Stimulated activated memory B cell treated with anti-CD40 and anti-IgM and Interleukin-4, amounts not matched to agents 10 μg/mL and 1 μg/mL and 100 μg/mL, for 72 hours (primary cell): ENCODE measurements at regions not wholly inside any gene's neighbourhood (a gene's known extent, or its start where the extent isn't known, plus 50 kb on each side); places are given as distances from the start of the nearest gene placed in this dataset.

Experiments
- ATAC-seq: fragments of 150-1000 bp; cut with Tn5 transposase; 2 replicates; pipeline ENCODE4 v1.10.0; 2021
- H3K27ac Mint-ChIP-seq: one replicate; pipeline ENCODE4 v1.8.0; 2022; ENCODE audit warnings: mild to moderate bottlenecking, mixed read lengths
- H3K27me3 Mint-ChIP-seq: one replicate; pipeline ENCODE4 v1.8.0; 2022; ENCODE audit warnings: mixed read lengths
- H3K36me3 Mint-ChIP-seq: one replicate; pipeline ENCODE4 v1.8.0; 2022; ENCODE audit warnings: mixed read lengths
- H3K4me1 Mint-ChIP-seq: one replicate; pipeline ENCODE4 v1.8.0; 2022; ENCODE audit warnings: mixed read lengths
- H3K4me3 Mint-ChIP-seq: one replicate; pipeline ENCODE4 v1.8.0; 2022; ENCODE audit warnings: mild to moderate bottlenecking, moderate library complexity, mixed read lengths
- H3K9me3 Mint-ChIP-seq: one replicate; pipeline ENCODE4 v1.8.0; 2022; ENCODE audit warnings: mixed read lengths

DNA sequence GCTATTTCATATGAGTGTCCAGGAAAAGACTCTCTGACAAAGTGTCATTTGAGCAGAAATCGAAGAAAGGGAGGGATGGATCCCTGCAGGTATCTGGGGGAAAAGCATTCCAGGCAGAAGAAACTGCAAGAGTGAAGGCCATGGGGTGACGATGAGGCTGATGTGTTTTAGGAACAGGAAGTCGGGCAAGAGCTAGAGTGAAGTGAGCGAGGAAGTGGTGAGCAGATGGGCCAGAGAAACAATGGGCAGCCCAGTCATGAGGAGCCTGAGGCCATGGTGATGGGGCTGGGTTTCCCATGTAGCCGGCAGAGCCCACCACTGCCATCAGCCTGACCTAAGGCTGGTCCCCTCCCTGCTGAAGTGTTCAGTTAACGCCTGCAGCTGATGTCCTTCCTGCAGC, 150.2 kb downstream of the TNFSF13B start:
- Mint-ChIP-seq H3K4me1 (no peaks in the 10 kb centered on the region), H3K4me3 (no peak overlapping the region), H3K36me3 (no peaks in the 10 kb centered on the region), H3K9me3 (peaks cover 3% of the 10 kb centered on the region), H3K27me3 (no peaks in the 10 kb centered on the region), H3K27ac (no peak overlapping the region)
- ATAC-seq: no peak

DNA sequence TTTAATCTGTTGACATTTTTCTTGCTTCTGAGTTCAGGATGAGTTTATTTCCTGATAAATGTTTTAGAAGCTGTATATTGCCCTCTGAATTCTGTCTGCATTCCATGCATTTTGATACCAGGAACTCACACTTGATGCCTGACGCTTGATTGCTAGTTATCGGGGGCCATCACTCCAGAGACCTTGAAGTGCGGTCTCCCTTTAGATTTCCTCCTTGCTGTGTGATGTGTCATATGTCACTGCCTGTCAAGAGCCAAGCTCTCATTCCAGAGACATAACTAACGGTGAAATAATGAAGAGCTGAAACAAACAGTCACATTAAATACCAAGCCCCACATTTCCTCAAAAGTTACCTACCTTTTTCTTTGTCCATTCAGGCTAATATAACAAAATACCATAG, 155.5 kb downstream of the TNFSF13B start:
- Mint-ChIP-seq H3K4me1 (no peaks in the 10 kb centered on the region), H3K27ac (no peak overlapping the region), H3K36me3 (no peaks in the 10 kb centered on the region), H3K27me3 (no peaks in the 10 kb centered on the region), H3K9me3 (no peaks in the 10 kb centered on the region), H3K4me3 (no peak overlapping the region)
- no peak for ATAC-seq

DNA sequence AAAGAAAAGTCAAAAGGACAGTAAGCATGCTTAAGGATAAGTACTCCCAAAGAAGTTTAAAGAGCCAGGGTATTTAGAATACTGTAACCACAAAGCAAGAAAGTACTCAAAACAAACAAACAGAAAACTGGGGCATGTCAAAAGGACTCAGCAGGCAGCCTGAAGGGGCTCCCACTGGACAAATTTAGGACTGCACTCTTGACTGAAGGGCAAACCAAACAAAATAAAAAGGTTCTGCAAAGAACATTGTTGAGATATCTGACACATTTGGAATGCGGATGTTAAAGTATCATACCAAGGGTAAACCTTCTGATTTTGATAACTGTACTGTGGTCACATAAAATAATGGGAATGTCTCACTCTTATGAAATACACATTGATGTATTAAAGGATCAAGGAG, 157.4 kb downstream of the TNFSF13B start:
- no peaks in the 10 kb centered on the region for H3K36me3 Mint-ChIP-seq
- no peaks in the 10 kb centered on the region for H3K9me3 Mint-ChIP-seq
- ATAC-seq: no peak
- no peaks in the 10 kb centered on the region for H3K4me1 Mint-ChIP-seq
- no peaks in the 10 kb centered on the region for H3K27me3 Mint-ChIP-seq
- H3K27ac Mint-ChIP-seq: no peak overlapping the region
- no peak overlapping the region for H3K4me3 Mint-ChIP-seq

DNA sequence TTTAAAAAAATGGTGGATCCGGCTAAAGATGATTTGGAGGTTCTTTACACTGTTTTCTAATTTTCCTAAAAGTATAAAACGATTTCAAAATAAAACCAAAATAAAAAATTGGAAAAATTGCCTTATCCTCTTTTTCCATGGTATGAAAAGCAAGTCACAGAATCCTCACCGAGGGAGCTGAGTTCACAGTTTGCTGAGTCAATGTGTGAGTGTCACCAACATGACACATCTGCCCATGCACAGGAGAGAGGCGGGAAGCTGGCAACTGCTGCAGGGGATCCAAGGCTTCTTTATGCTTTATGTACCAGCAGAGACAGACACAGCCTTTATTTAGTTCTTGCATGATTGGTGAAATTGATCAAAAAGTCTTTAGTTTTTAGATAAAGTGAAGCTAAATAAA, 157.8 kb downstream of the TNFSF13B start:
- H3K4me1 Mint-ChIP-seq: no peaks in the 10 kb centered on the region
- H3K27ac Mint-ChIP-seq: no peak overlapping the region
- H3K27me3 Mint-ChIP-seq: no peaks in the 10 kb centered on the region
- H3K4me3 Mint-ChIP-seq: no peak overlapping the region
- ATAC-seq: no peak
- H3K9me3 Mint-ChIP-seq: no peaks in the 10 kb centered on the region
- H3K36me3 Mint-ChIP-seq: no peaks in the 10 kb centered on the region

DNA sequence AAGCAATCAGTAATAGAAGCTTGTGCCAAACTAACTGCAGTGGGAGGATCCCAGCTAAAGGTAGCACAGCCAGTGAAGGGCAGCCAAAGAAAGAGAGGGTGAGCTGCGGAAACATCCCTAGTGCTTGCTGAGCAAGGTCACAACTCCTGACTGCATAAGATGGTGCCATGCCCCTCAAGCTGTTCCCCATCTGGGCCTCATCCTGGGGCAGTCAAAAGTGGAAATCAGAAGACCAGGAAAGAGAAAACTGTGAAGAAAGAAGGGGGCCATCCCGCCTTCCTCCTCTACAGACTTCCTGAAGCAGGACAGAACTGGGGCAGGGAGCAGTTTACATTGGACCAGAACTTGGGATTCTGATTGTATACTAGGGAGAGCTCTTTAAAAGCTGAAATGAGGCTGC, 159.2 kb downstream of the TNFSF13B start:
- Mint-ChIP-seq H3K4me3 (no peak overlapping the region), H3K9me3 (no peaks in the 10 kb centered on the region), H3K36me3 (no peaks in the 10 kb centered on the region), H3K27me3 (no peaks in the 10 kb centered on the region), H3K4me1 (no peaks in the 10 kb centered on the region), H3K27ac (no peak overlapping the region)
- no peak for ATAC-seq

DNA sequence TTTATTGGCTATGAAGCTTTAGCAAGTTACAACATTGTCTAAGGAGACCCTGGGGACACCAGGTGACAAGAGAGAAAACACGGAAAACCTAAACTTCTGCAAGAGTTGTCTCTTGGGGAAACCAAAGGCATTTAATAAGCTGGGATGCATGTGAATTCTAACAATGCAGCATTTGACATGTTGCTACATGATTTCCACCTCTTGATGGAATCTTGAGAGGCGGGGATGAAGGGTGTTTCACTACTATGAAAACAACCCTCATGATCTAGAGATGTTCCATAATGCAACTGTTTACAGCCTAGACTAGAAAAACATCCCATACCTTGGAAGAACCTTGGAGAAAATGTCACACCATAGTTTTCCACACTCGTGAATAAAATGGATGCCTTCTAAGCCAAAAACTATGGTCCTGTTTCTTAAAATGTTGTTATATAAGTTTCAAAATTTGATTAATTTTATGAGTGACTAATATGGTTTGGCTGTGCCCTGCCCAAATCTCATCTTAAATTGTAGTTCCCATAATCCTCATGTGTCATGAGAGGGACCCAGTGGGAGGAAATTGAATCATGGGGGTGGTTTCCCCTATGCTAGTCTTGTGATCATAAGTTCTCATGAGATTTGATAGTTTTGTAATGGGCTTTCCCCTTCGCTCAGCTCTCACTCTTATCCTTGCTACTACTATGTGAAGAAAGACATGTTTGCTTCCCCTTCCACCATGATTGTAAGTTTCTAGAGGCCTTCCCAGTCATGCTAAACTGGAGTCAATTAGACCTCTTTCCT, 164.6 kb downstream of the TNFSF13B start:
- H3K27ac Mint-ChIP-seq: no peak overlapping the region
- H3K36me3 Mint-ChIP-seq: no peaks in the 10 kb centered on the region
- no peaks in the 10 kb centered on the region for H3K27me3 Mint-ChIP-seq
- no peak for ATAC-seq
- H3K4me3 Mint-ChIP-seq: no peak overlapping the region
- no peaks in the 10 kb centered on the region for H3K9me3 Mint-ChIP-seq
- no peaks in the 10 kb centered on the region for H3K4me1 Mint-ChIP-seq

DNA sequence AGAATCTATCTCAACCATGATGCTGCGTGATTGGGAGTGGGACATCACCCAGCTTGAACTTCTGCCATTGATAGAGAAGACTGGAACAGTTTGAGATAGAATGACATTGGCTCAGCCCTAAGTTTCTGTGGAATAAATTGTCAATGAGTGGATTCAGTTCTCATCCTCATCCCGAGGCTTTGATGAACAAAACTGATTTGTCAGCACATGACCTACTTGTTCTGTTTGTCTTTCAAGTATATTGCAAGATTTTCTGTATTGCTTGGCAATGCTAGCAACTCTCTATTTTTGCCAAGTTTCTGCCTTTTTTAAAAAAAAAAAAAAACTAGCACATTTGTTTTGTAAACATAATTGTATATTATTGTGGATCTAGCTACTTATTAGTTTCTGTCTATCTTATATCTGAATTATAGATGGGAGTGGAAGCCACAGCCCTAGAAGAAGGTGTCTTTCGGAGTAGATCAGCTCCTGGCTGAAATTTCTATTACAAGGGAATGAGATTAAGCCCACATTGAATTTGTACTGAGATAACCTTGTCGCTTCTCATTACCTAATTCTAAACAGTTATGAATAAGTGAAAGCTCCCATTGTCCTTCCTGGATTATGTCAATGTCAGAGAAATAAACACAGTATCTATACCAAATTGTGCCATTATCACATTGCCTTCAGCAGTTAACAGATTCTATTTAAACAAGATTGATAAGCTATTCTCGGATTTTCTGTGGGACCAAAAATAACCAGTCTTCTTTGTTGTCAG, 166.1 kb downstream of the TNFSF13B start:
- H3K9me3 Mint-ChIP-seq: no peaks in the 10 kb centered on the region
- H3K27ac Mint-ChIP-seq: no peak overlapping the region

DNA sequence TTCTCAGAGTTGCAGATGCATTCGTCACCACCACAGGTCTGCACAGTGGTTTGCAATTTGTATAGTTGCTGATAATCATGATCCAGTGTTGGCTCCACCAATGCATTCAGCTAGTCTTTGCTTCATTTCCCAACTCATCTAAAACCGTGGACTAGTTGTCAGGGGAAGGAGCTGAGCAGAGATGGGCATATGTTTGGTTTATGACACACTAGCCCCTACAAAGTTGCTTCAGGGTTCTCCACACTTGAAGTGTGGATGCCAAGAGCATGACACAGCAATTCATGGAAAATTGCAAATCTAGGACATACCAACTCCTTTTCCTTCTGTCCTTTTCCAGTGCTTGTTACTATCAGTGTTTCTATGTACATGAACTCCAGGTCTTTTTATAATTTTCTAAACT, 168.0 kb downstream of the TNFSF13B start:
- no peaks in the 10 kb centered on the region for H3K9me3 Mint-ChIP-seq
- H3K4me3 Mint-ChIP-seq: no peak overlapping the region
- H3K4me1 Mint-ChIP-seq: no peaks in the 10 kb centered on the region
- no peaks in the 10 kb centered on the region for H3K36me3 Mint-ChIP-seq
- no peak overlapping the region for H3K27ac Mint-ChIP-seq
- ATAC-seq: no peak
- no peaks in the 10 kb centered on the region for H3K27me3 Mint-ChIP-seq

More for the DNA sequence above, 166.1 kb downstream of the TNFSF13B start:
- H3K36me3 Mint-ChIP-seq: no peaks in the 10 kb centered on the region
- H3K4me1 Mint-ChIP-seq: no peaks in the 10 kb centered on the region
- ATAC-seq: no peak
- no peak overlapping the region for H3K4me3 Mint-ChIP-seq
- H3K27me3 Mint-ChIP-seq: no peaks in the 10 kb centered on the region

DNA sequence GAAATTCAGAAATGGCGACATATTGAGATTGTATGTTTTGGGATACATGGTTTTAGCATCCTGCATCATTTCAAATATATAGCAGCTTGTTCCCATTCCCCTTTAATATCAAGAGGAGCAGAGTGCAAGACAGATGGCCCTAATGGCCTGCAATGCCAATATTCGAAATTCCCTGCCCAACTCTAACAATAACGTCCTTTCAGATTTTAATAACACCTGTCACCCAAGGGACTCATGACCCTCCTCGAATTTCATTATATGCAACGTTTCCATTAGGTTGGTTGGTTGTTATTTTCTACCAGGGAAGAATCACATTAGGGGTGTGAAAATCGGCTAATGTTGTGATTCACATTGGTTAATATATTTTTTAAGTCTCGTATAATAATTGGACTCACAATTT, 170.0 kb downstream of the TNFSF13B start:
- H3K9me3 Mint-ChIP-seq: no peaks in the 10 kb centered on the region
- H3K27ac Mint-ChIP-seq: no peak overlapping the region
- no peak overlapping the region for H3K4me3 Mint-ChIP-seq
- H3K27me3 Mint-ChIP-seq: no peaks in the 10 kb centered on the region
- H3K36me3 Mint-ChIP-seq: no peaks in the 10 kb centered on the region
- H3K4me1 Mint-ChIP-seq: no peaks in the 10 kb centered on the region
- no peak for ATAC-seq

DNA sequence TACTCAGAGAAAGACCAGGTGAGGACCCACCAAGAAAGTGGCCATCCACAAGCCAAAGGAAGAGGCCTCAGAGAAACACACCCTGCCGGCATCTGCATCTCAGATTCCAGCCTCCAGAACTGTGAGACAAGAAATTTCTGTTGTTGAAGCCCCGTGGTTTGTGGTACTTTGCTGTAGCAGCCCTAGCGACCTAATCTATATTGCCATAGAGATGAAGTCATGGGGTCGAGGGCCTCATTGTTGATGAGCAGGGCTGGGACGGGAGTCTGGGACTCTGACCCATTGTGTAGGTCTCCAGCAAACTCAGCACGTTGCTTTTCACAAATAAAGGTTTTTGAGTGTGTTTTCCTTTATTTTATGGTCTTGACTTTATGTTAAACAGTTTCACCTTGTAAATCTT, 174.9 kb downstream of the TNFSF13B start:
- H3K4me1 Mint-ChIP-seq: no peaks in the 10 kb centered on the region
- no peaks in the 10 kb centered on the region for H3K9me3 Mint-ChIP-seq
- no peaks in the 10 kb centered on the region for H3K36me3 Mint-ChIP-seq
- no peak overlapping the region for H3K4me3 Mint-ChIP-seq
- ATAC-seq: no peak
- H3K27me3 Mint-ChIP-seq: no peaks in the 10 kb centered on the region
- H3K27ac Mint-ChIP-seq: no peak overlapping the region

DNA sequence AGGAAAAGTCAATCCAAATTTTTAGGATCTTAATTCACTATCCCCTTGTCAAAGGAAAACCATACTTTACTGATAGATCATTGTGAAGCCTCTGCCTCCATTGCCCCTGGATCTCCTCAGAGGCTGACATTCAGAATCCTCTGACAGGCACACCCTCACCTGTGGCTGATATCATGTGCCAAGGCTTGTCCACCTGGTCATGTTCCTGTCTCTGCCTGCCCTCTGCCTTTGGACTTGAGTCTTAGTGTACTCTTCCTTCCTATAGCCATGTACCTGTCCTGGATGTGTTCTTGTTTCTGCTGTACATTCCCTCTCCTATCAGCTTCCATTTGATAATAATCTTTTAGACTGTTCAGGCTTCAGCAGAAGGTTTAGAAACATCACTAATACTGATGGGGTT, 179.4 kb downstream of the TNFSF13B start:
- Mint-ChIP-seq H3K9me3 (no peaks in the 10 kb centered on the region), H3K27ac (no peak overlapping the region), H3K4me1 (no peaks in the 10 kb centered on the region), H3K4me3 (no peak overlapping the region), H3K36me3 (no peaks in the 10 kb centered on the region), H3K27me3 (no peaks in the 10 kb centered on the region)
- ATAC-seq: no peak

DNA sequence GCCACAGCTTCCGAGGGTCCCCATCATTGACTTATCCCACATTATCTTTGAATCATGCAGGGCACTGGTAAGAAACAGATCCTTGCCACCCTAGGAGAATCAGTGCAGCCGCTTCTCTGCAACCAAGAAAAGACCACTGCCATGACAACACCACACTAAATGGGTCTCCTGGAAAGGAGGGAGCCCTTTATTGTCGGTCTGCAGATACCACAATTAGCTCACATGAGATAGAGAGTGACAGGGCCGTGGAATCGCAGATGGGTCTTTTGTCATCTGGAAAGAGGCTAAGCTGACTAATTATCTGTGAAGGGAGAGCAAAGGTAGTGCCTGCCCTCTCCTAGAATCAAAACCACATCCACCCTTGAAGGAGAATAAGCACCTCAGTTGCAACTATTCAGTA, 178.3 kb upstream of the MYO16 start:
- Mint-ChIP-seq H3K4me3 (no peak overlapping the region), H3K27me3 (no peaks in the 10 kb centered on the region), H3K27ac (no peak overlapping the region), H3K36me3 (no peaks in the 10 kb centered on the region), H3K4me1 (no peaks in the 10 kb centered on the region), H3K9me3 (peaks cover 3% of the 10 kb centered on the region)
- no peak for ATAC-seq

DNA sequence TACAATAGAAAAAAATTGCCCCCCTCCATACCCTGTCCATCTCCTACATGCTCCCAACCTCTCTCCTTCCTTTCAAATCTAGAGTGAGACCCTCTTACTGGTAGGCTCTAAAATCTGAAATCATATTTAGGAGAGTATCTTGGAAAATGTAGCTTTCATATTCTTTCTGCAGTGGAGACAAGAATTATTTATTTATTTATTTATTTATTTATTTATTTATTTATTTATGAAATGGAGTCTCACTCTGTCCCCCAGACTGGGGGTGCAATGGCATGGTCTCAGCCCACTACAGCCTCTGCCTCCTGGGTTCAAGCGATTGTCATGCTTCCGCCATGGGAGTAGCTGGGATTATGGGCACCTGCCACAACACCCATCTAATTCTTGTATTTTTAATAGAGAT, 174.1 kb upstream of the MYO16 start:
- H3K9me3 Mint-ChIP-seq: peaks cover 7% of the 10 kb centered on the region
- H3K27me3 Mint-ChIP-seq: no peaks in the 10 kb centered on the region
- H3K4me3 Mint-ChIP-seq: no peak overlapping the region
- no peaks in the 10 kb centered on the region for H3K36me3 Mint-ChIP-seq
- no peaks in the 10 kb centered on the region for H3K4me1 Mint-ChIP-seq
- ATAC-seq: no peak
- no peak overlapping the region for H3K27ac Mint-ChIP-seq

DNA sequence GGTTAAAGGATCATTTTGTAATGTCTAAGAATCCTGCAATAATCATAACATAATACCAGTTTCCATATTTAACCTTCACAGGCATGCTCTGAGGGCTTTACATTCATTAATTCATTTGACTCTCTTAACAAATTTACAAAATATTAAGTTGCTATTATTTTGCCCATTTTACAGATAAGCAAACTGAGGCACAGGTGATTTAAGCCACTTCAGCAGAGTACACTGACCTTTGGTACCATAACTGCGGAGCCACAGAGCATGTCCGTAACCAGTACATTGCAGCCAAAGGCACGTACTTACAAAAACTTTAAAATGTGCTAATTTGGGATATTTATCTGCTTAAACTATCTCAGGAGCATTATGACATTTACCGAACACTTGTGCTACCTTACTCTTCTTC, 169.4 kb upstream of the MYO16 start:
- no peak overlapping the region for H3K27ac Mint-ChIP-seq
- H3K4me1 Mint-ChIP-seq: no peaks in the 10 kb centered on the region
- H3K27me3 Mint-ChIP-seq: no peaks in the 10 kb centered on the region
- H3K36me3 Mint-ChIP-seq: no peaks in the 10 kb centered on the region
- H3K9me3 Mint-ChIP-seq: peaks cover 3% of the 10 kb centered on the region
- no peak overlapping the region for H3K4me3 Mint-ChIP-seq
- no peak for ATAC-seq

DNA sequence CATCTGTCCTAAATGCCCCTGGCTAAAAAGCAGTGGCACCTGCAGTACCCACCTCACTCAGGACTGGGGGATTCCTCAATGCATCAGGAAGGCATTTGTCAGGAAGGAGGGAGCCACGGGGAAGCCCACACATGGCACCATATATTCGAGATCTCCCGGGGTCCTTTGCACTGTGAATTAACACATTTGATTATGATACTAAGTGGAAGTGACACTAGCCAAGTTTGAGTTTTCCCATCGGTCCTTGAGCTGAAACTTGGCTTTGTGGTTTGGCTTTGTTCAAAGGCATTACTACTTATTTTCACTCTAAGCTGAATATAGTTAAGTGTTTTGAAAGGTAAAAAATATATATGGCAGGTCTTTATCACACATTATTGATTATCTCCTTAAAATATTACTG, 168.7 kb upstream of the MYO16 start:
- no peak for ATAC-seq
- Mint-ChIP-seq H3K9me3 (peaks cover 3% of the 10 kb centered on the region), H3K36me3 (no peaks in the 10 kb centered on the region), H3K27me3 (no peaks in the 10 kb centered on the region), H3K27ac (no peak overlapping the region), H3K4me1 (no peaks in the 10 kb centered on the region), H3K4me3 (no peak overlapping the region)

DNA sequence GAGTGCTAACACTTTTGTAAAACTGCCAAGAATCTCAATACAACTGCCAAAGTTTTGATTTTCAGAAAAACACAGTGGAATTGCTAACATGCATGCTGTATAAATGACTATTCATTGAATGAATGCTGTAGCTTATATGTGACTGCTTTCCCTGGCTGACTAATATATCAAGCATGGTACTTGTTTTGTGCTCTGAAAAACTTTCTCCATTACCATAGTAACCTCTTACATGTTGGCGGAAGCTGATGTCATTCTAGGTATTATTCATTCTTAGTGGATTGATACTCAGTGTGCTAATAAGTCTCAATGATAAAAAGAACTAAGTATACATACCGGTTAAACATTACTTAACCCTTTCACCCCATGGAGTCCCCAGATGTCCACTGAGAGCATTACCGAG, 166.1 kb upstream of the MYO16 start:
- peaks cover 3% of the 10 kb centered on the region for H3K9me3 Mint-ChIP-seq
- no peak overlapping the region for H3K4me3 Mint-ChIP-seq
- H3K36me3 Mint-ChIP-seq: no peaks in the 10 kb centered on the region
- ATAC-seq: no peak
- no peak overlapping the region for H3K27ac Mint-ChIP-seq
- H3K4me1 Mint-ChIP-seq: no peaks in the 10 kb centered on the region
- no peaks in the 10 kb centered on the region for H3K27me3 Mint-ChIP-seq
